CD4-positive, alpha-beta T cell treated with Interleukin-17A for 1 hour (primary cell): ENCODE measurements at regions not wholly inside any gene's neighbourhood (a gene's known extent, or its start where the extent isn't known, plus 50 kb on each side); places are given as distances from the start of the nearest gene placed in this dataset.
"Not testable (repeated sequence)": the region's sequence is repeated elsewhere in the genome, so short reads cannot be mapped to it uniquely, and the experiment has no call there.

Source experiments
- DNase-seq: peaks from one replicate; pipeline ENCODE4 v3.0.0-alpha.2; 2020

GRCh38 chr13:72657379-72657778, 70.0 kb downstream of the MZT1 start:
- no peak for DNase-seq

- no peak for DNase-seq
Observed at GRCh38 chr13:72656357-72656756, 71.1 kb downstream of the MZT1 start.

- no peak for DNase-seq
Observed at GRCh38 chr13:72653506-72653905, 73.9 kb downstream of the MZT1 start.

GRCh38 chr13:72652681-72653080, 74.7 kb downstream of the MZT1 start:
- no peak for DNase-seq

- DNase-seq = no peak
Observed at GRCh38 chr13:72651144-72651543, 76.3 kb downstream of the MZT1 start.

DNA sequence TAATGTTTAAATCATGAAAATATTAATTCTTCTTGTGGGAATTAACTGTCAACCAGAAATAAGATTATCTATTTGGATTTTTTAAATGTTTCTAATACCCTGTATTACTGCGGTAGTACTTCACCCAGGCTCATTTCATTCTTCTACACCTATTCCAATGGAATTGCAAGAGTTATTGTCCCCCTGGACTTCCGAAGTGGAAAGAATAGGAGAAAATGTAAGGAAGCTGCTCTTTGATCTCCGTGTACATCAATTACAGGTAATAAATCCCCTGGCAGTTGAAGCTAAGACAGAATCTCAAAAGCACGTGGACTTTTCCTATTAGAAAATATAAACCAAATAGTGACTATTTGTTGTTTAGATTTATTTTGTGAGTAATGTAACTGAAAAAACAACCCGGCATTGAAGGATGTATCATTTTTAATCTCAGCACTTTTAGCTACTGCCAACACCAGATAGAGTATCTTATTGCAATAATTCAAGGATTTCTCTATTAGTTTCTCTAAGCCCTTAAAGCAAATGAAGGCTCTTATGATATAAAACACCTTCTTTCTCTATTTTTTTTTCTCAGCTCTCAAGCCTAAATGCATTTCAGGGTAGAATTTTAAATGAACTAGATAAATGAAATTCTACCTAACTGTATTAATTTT, 77.3 kb downstream of the MZT1 start:
- DNase-seq = no peak

- DNase-seq = no peak
Observed at GRCh38 chr13:72648513-72649065, 78.8 kb downstream of the MZT1 start.

- DNase-seq = no peak
Observed at GRCh38 chr13:72647422-72647821, 80.0 kb downstream of the MZT1 start.

DNA sequence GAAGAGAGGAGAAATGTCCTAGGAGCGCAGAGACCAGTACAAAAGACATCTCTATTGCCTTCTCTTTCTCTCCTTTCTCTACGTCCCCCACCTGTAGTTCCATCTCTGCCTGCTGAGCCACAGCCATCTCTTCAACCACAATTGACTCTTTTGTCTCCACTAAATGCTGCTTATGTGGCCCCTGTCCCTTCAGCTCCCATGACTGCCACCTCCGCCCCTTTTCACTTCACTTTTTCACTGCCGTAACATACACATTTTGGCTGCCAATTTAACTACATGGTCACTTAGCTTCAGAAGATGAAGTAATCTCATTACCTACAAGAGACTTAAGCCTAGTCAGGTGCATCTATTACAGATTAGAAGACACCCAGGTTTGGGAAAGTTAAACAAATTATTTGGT, 81.9 kb downstream of the MZT1 start:
- DNase-seq = no peak

- DNase-seq = peak; percentile 34
Observed at GRCh38 chr13:72643311-72643989, 84.0 kb downstream of the MZT1 start.

- DNase-seq = no peak
Observed at GRCh38 chr13:72639377-72639776, 88.1 kb downstream of the MZT1 start.

GRCh38 chr13:72638059-72638815, 89.2 kb downstream of the MZT1 start:
- no peak for DNase-seq

DNA sequence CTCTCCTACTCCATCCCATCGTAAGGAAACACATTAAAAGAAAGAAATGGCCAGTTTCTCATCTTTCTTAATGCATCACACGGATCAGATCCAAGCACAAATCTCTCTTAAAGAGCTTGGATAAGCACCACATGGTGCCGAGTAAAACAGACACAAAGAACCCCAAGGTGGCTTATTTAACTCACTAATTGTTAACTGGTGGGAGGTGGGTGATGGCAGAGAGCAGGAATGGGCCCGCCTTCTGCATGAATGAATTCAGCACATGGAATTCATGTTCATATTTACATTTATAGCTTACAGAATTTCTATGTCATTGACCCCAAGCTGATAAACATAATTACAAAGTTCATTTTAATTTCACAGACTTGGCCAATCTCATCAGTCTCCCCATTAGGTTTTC, 89.9 kb downstream of the MZT1 start:
- no peak for DNase-seq

DNA sequence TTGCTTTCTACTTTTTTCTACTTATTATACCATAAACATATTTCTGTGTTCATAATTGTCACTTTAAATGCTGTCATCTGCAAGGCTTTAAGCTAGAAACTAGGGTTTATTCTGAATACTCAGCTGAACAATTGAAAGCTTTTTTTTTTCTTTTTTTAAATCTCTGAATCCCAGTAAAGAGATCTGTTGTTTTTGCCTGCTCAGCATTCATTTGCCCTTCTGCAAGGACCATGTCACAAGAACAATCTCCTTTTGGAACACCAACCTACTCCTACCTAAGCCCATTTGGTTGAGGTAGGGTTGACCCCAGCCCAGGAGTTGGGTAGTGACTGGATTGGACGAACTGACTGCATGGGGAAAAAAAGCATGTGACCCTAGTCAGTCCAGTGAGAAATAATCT, 92.6 kb downstream of the MZT1 start:
- DNase-seq = no peak

DNA sequence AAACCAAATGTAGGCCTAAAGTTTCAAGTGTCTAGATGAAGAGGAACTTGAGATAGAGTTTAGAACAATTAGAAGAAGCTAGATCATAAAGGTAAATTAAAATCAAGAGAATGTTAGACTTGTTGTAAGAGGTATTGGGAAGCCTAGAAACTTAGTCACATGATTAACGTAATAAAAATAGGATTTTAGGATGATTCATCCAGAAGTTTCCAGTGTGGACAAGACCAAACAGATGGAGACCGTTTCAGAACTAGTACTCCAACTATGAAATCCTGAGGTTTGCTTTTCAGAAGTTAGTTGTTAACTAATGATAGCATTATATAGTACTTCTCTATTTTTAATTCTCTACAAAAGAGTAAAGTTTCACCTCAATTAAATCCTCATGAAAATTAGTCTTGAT, 104.9 kb downstream of the MZT1 start:
- no peak for DNase-seq

GRCh38 chr13:72620874-72621273, 106.6 kb downstream of the MZT1 start:
- DNase-seq = no peak

GRCh38 chr13:72617951-72618350, 109.5 kb downstream of the MZT1 start:
- no peak for DNase-seq

DNA sequence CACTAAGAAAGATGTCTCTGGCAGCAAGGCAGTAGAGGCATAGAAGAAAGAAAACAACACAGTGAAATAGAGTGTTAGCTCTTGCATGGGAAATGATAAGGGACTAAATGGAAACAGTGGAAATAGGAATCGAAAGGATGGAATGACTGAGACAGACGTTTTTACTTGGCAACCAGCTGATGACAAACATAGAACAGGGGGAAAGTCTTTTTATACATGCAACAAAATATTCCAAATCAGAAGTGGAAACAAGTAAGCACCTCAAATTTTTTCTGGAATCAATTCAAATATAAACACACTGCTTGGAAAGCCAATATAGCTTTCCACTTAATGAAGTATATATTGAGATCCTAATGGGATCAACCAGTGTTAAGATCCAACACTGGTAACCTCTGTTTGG, 110.2 kb downstream of the MZT1 start:
- no peak for DNase-seq

GRCh38 chr13:72610251-72610891, 117.1 kb downstream of the MZT1 start:
- DNase-seq = not testable (repeated sequence)

GRCh38 chr13:72599178-72599743, 128.2 kb downstream of the MZT1 start:
- DNase-seq = no peak

- DNase-seq = no peak
Observed at GRCh38 chr13:72590091-72590740, 137.2 kb downstream of the MZT1 start.

DNA sequence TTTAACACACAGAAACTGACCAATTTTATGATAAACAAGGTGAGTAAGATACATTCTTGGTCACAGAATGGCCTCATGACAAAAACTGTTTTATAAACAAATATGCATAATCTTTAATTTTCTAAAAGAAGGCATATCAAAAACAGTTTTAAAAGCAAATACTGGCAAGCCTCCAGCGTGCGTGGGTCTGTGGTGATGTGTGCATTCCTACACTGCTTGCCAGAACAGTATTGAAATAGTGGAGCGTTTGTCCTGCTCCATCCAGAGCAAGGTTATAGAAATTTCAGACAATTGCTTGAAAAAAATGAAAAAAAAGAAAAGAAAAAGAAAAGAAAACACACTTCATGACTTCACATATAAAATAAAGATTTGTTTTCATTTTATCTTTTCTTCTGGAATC, 140.9 kb downstream of the MZT1 start:
- no peak for DNase-seq
